ENCODE measurements at regions not wholly inside any gene's neighbourhood (a gene's known extent, or its start where the extent isn't known, plus 50 kb on each side); places are given as distances from the start of the nearest gene placed in this dataset.

DNA sequence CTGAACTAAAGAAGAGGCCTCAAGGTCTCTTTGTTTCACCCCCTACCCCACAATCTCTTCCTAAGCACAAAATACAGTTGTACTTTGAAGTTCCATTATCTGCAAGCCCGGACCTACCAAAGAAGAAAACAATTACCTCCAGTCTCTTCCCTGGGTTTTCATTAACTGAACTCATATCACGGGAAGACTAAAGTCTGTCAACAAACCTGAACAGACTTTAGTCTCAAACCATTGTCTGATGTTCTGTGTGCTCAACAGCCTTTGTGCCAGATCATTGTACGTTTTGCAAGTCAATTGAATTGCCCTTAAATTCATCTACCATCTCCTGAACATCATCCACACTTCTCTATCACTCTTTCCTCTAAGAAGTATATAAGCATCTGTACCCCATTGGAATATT lies 1021.9 kb upstream of the CDH2 start:
- H3K27me3 ChIP-seq (replicated peaks in 1 of 2; ENCODE audit: control insufficient read depth in 2 of 2, insufficient read depth in 2 of 2, low read length in 1 of 2): no peaks in the 10 kb centered on the region
- in situ Hi-C loops (cut with MboI): no loop called here
- no peaks in the 10 kb centered on the region for H4K20me1 ChIP-seq (ENCODE audit: control insufficient read depth, insufficient read depth)
- no peak overlapping the region for H2AFZ ChIP-seq (ENCODE audit: control insufficient read depth, low read depth, low read length)
- intact Hi-C loops (cut with micrococcal nuclease; ENCODE audit: unreplicated experiment): no loop called here
- ChIA-PET SMC1A (ENCODE audit: uncharacterized antibody, unreplicated experiment) (no interaction called here), RAD21 (ENCODE audit: unreplicated experiment) (no interaction called here), POLR2A (no interaction called here), CTCF (no interaction called here)
- no peaks in the 10 kb centered on the region for H3K4me1 ChIP-seq (ENCODE audit: control insufficient read depth, insufficient read depth, low read length)
- no TSS peak for BruUV-seq (replicated peaks)
- H3K79me2 ChIP-seq (ENCODE audit: control insufficient read depth, insufficient read depth, low read length): no peaks in the 10 kb centered on the region
- DNase-seq (ENCODE audit: low read depth, low spot score): no peak
- no peak for FAIRE-seq
- ATAC-seq: no peak
- H3K9ac ChIP-seq (ENCODE audit: control insufficient read depth, insufficient read depth, low read length): no peak overlapping the region
- H3K36me3 ChIP-seq (ENCODE audit: control insufficient read depth in 2 of 2, insufficient read depth in 2 of 2, low read length in 1 of 2): no peaks in the 10 kb centered on the region
- no peak overlapping the region for H3K4me3 ChIP-seq
- H3K4me2 ChIP-seq (ENCODE audit: control insufficient read depth, insufficient read depth): no peak overlapping the region
- H3K9me3 ChIP-seq (replicated peaks; ENCODE audit: control insufficient read depth, insufficient read depth, low read length): no peaks in the 10 kb centered on the region
- 0% methylated on average over 3 of the region's 3 CpGs for WGBS (ENCODE audit: insufficient coverage, insufficient replicate concordance, low lambda C conversion rate, missing lambda C conversion rate)
- no peak overlapping the region for H3K27ac ChIP-seq (ENCODE audit: control insufficient read depth, insufficient read depth)
- TF ChIP-seq, protein P1, sequence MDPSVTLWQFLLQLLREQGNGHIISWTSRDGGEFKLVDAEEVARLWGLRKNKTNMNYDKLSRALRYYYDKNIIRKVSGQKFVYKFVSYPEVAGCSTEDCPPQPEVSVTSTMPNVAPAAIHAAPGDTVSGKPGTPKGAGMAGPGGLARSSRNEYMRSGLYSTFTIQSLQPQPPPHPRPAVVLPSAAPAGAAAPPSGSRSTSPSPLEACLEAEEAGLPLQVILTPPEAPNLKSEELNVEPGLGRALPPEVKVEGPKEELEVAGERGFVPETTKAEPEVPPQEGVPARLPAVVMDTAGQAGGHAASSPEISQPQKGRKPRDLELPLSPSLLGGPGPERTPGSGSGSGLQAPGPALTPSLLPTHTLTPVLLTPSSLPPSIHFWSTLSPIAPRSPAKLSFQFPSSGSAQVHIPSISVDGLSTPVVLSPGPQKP (IDR thresholded peaks at IDR 0.05; ENCODE audit: low read depth, low read length): no peak
- no peak for TF ChIP-seq IKZF1 (conservative IDR thresholded peaks at IDR 0.05)
- TF ChIP-seq, protein P2, sequence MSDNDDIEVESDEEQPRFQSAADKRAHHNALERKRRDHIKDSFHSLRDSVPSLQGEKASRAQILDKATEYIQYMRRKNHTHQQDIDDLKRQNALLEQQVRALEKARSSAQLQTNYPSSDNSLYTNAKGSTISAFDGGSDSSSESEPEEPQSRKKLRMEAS (IDR thresholded peaks at IDR 0.05; ENCODE audit: low read depth, low read length): no peak
- TF ChIP-seq, protein P3, sequence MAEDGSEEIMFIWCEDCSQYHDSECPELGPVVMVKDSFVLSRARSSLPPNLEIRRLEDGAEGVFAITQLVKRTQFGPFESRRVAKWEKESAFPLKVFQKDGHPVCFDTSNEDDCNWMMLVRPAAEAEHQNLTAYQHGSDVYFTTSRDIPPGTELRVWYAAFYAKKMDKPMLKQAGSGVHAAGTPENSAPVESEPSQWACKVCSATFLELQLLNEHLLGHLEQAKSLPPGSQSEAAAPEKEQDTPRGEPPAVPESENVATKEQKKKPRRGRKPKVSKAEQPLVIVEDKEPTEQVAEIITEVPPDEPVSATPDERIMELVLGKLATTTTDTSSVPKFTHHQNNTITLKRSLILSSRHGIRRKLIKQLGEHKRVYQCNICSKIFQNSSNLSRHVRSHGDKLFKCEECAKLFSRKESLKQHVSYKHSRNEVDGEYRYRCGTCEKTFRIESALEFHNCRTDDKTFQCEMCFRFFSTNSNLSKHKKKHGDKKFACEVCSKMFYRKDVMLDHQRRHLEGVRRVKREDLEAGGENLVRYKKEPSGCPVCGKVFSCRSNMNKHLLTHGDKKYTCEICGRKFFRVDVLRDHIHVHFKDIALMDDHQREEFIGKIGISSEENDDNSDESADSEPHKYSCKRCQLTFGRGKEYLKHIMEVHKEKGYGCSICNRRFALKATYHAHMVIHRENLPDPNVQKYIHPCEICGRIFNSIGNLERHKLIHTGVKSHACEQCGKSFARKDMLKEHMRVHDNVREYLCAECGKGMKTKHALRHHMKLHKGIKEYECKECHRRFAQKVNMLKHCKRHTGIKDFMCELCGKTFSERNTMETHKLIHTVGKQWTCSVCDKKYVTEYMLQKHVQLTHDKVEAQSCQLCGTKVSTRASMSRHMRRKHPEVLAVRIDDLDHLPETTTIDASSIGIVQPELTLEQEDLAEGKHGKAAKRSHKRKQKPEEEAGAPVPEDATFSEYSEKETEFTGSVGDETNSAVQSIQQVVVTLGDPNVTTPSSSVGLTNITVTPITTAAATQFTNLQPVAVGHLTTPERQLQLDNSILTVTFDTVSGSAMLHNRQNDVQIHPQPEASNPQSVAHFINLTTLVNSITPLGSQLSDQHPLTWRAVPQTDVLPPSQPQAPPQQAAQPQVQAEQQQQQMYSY (CRISPR knock-in tag; IDR thresholded peaks at IDR 0.05): no peak
- no peak for TF ChIP-seq RB1 (IDR thresholded peaks at IDR 0.05; ENCODE audit: borderline replicate concordance)
- no peak for TF ChIP-seq EGR1 (IDR thresholded peaks at IDR 0.05; ENCODE audit: borderline replicate concordance in 1 of 2, low read depth in 2 of 2, low read length in 2 of 2)
